IPS-20b (cell line): ENCODE measurements at regions not wholly inside any gene's neighbourhood (a gene's known extent, or its start where the extent isn't known, plus 50 kb on each side); places are given as distances from the start of the nearest gene placed in this dataset.
A peak's percentile ranks its signal among the peaks of the same experiment; 100 is the strongest.

Experiments used
- H3K27ac ChIP-seq: one replicate; pipeline ENCODE4 v1.5.1; 2013; ENCODE audit warnings: low read length
- H3K27me3 ChIP-seq: 2 replicates; pipeline ENCODE4 v1.6.1; 2013; ENCODE audit warnings: mild to moderate bottlenecking, low read length, inconsistent platforms; ENCODE audit not compliant: insufficient read depth
- H3K36me3 ChIP-seq: 2 replicates; pipeline ENCODE4 v1.6.1; 2013; ENCODE audit warnings: low read depth, mild to moderate bottlenecking, inconsistent platforms, low read length, moderate library complexity; ENCODE audit not compliant: insufficient read depth
- H3K4me1 ChIP-seq: 2 replicates; pipeline ENCODE4 v1.6.1; 2013; ENCODE audit warnings: mild to moderate bottlenecking, control low read depth, inconsistent platforms, low read length, moderate library complexity; ENCODE audit not compliant: insufficient read depth
- H3K4me3 ChIP-seq: 2 replicates; pipeline ENCODE4 v1.5.1; 2013; ENCODE audit warnings: mild to moderate bottlenecking, low read length, inconsistent platforms
- H3K9ac ChIP-seq: 2 replicates; pipeline ENCODE4 v1.6.1; 2013; ENCODE audit warnings: low read depth, mild to moderate bottlenecking, inconsistent platforms, low read length, moderate library complexity
- H3K9me3 ChIP-seq: 2 replicates; pipeline ENCODE4 v1.6.1; 2013; ENCODE audit warnings: mild to moderate bottlenecking, low read depth, low read length, inconsistent platforms; ENCODE audit not compliant: insufficient read depth

- no peak overlapping the region for H3K27ac ChIP-seq
- no peaks in the 10 kb centered on the region for H3K36me3 ChIP-seq
- H3K4me1 ChIP-seq = no peaks in the 10 kb centered on the region
- H3K9me3 ChIP-seq = no peaks in the 10 kb centered on the region
- no peaks in the 10 kb centered on the region for H3K27me3 ChIP-seq
- H3K9ac ChIP-seq = no peak overlapping the region
- H3K4me3 ChIP-seq = no peak overlapping the region
Measured at GRCh38 chr5:180411948-180412347, 58.8 kb upstream of the GFPT2 start.

GRCh38 chr5:180414176-180414575 lies 61.0 kb upstream of the GFPT2 start:
- H3K9me3 ChIP-seq = no peaks in the 10 kb centered on the region
- no peak overlapping the region for H3K4me3 ChIP-seq
- H3K4me1 ChIP-seq = no peaks in the 10 kb centered on the region
- H3K9ac ChIP-seq = no peak overlapping the region
- H3K27me3 ChIP-seq = no peaks in the 10 kb centered on the region
- no peak overlapping the region for H3K27ac ChIP-seq
- H3K36me3 ChIP-seq = no peaks in the 10 kb centered on the region

GRCh38 chr5:180421672-180422071 lies 68.5 kb upstream of the GFPT2 start:
- no peak overlapping the region for H3K27ac ChIP-seq
- H3K4me1 ChIP-seq = peaks cover 4% of the 10 kb centered on the region; the same call in 1 of the 2 replicates
- H3K36me3 ChIP-seq = no peaks in the 10 kb centered on the region
- no peak overlapping the region for H3K9ac ChIP-seq
- no peaks in the 10 kb centered on the region for H3K27me3 ChIP-seq
- no peak overlapping the region for H3K4me3 ChIP-seq
- no peaks in the 10 kb centered on the region; the same call in 1 of the 2 replicates for H3K9me3 ChIP-seq

GRCh38 chr5:180423133-180423532 lies 70.0 kb upstream of the GFPT2 start:
- Histone ChIP-seq H3K36me3 (no peaks in the 10 kb centered on the region), H3K4me3 (no peak overlapping the region), H3K27me3 (no peaks in the 10 kb centered on the region), H3K4me1 (peaks cover 4% of the 10 kb centered on the region; the same call in 1 of the 2 replicates), H3K9ac (peak overlapping the region; percentile 13; the same call in 1 of the 2 replicates), H3K9me3 (no peaks in the 10 kb centered on the region; the same call in 1 of the 2 replicates), H3K27ac (no peak overlapping the region)

GRCh38 chr5:180423598-180423997 lies 70.5 kb upstream of the GFPT2 start:
- Histone ChIP-seq H3K4me1 (peaks cover 4% of the 10 kb centered on the region; the same call in 1 of the 2 replicates), H3K27ac (no peak overlapping the region), H3K36me3 (no peaks in the 10 kb centered on the region), H3K4me3 (no peak overlapping the region), H3K27me3 (no peaks in the 10 kb centered on the region), H3K9ac (peak overlapping the region; percentile 13; the same call in 1 of the 2 replicates), H3K9me3 (no peaks in the 10 kb centered on the region; the same call in 1 of the 2 replicates)

GRCh38 chr5:180424094-180424493 lies 70.1 kb upstream of the CNOT6 start:
- Histone ChIP-seq H3K27me3 (no peaks in the 10 kb centered on the region), H3K9me3 (no peaks in the 10 kb centered on the region; the same call in 1 of the 2 replicates), H3K4me1 (peaks cover 4% of the 10 kb centered on the region; the same call in 1 of the 2 replicates), H3K4me3 (no peak overlapping the region), H3K27ac (no peak overlapping the region), H3K9ac (peak overlapping the region; percentile 13; the same call in 1 of the 2 replicates), H3K36me3 (no peaks in the 10 kb centered on the region)

GRCh38 chr5:180428598-180428997 lies 65.6 kb upstream of the CNOT6 start:
- Histone ChIP-seq H3K36me3 (no peaks in the 10 kb centered on the region), H3K27ac (no peak overlapping the region), H3K9ac (no peak overlapping the region), H3K27me3 (no peaks in the 10 kb centered on the region), H3K4me1 (peaks cover 2% of the 10 kb centered on the region; the same call in 1 of the 2 replicates), H3K9me3 (no peaks in the 10 kb centered on the region), H3K4me3 (no peak overlapping the region)

- Histone ChIP-seq H3K27me3 (no peaks in the 10 kb centered on the region), H3K9me3 (no peaks in the 10 kb centered on the region), H3K9ac (no peak overlapping the region), H3K4me3 (no peak overlapping the region), H3K27ac (no peak overlapping the region), H3K36me3 (no peaks in the 10 kb centered on the region), H3K4me1 (no peaks in the 10 kb centered on the region)
Measured at GRCh38 chr5:180431932-180432331, 62.2 kb upstream of the CNOT6 start.

- Histone ChIP-seq H3K36me3 (no peaks in the 10 kb centered on the region), H3K4me3 (no peak overlapping the region), H3K9ac (no peak overlapping the region), H3K27me3 (no peaks in the 10 kb centered on the region), H3K27ac (no peak overlapping the region), H3K4me1 (no peaks in the 10 kb centered on the region), H3K9me3 (no peaks in the 10 kb centered on the region)
Measured at GRCh38 chr5:180433032-180433422, 61.2 kb upstream of the CNOT6 start.

GRCh38 chr5:180435594-180435993 lies 58.6 kb upstream of the CNOT6 start:
- Histone ChIP-seq H3K9me3 (no peaks in the 10 kb centered on the region), H3K27ac (no peak overlapping the region), H3K4me1 (no peaks in the 10 kb centered on the region), H3K36me3 (no peaks in the 10 kb centered on the region), H3K9ac (no peak overlapping the region), H3K27me3 (no peaks in the 10 kb centered on the region), H3K4me3 (no peak overlapping the region)

- no peaks in the 10 kb centered on the region for H3K9me3 ChIP-seq
- H3K27ac ChIP-seq = no peak overlapping the region
- H3K9ac ChIP-seq = no peak overlapping the region
- no peaks in the 10 kb centered on the region for H3K4me1 ChIP-seq
- no peaks in the 10 kb centered on the region for H3K36me3 ChIP-seq
- H3K27me3 ChIP-seq = no peaks in the 10 kb centered on the region
- H3K4me3 ChIP-seq = no peak overlapping the region
Measured at GRCh38 chr5:180436275-180436674, 57.9 kb upstream of the CNOT6 start.

- no peaks in the 10 kb centered on the region for H3K27me3 ChIP-seq
- no peak overlapping the region for H3K9ac ChIP-seq
- H3K36me3 ChIP-seq = no peaks in the 10 kb centered on the region
- H3K9me3 ChIP-seq = no peaks in the 10 kb centered on the region
- no peaks in the 10 kb centered on the region for H3K4me1 ChIP-seq
- no peak overlapping the region for H3K27ac ChIP-seq
- no peak overlapping the region for H3K4me3 ChIP-seq
Measured at GRCh38 chr5:180436936-180437335, 57.2 kb upstream of the CNOT6 start.
